Kidney (tissue), 13 donors: ENCODE measurements at regions not wholly inside any gene's neighbourhood (a gene's known extent, or its start where the extent isn't known, plus 50 kb on each side); places are given as distances from the start of the nearest gene placed in this dataset.

Source experiments
- DNase-seq, 5 donors: peaks; one replicate each; pipeline ENCODE4 v3.0.0-alpha.2; 2013 to 2020
- FAIRE-seq: peaks from 2 replicates; lab custom pipeline; 2012; peaks lifted over from hg19 to GRCh38; lab: Jason Lieb, UNC
- H3K27ac ChIP-seq, 2 donors: one replicate each; pipeline ENCODE4 v1.7.0; 2013; ENCODE audit warnings: low read depth in 2 of 2, low read length in 2 of 2, inconsistent platforms in 1 of 2
- H3K27me3 ChIP-seq: one replicate; pipeline ENCODE4 v1.7.1; 2013; ENCODE audit warnings: low read length, inconsistent platforms; ENCODE audit not compliant: control insufficient read depth, insufficient read depth
- H3K36me3 ChIP-seq, 3 donors: one replicate each; pipeline versions ENCODE4 v1.7.0 to v1.7.1; 2013; ENCODE audit warnings: low read length in 3 of 3, control low read depth in 1 of 3, inconsistent platforms in 1 of 3; ENCODE audit not compliant: insufficient read depth in 3 of 3, control insufficient read depth in 2 of 3
- H3K4me1 ChIP-seq, 3 donors: one replicate each; pipeline versions ENCODE4 v1.7.0 to v1.7.1; 2013; ENCODE audit warnings: low read length in 3 of 3, inconsistent platforms in 1 of 3, low read depth in 1 of 3; ENCODE audit not compliant: control insufficient read depth in 2 of 3, insufficient read depth in 2 of 3
- H3K4me3 ChIP-seq, 3 donors: one replicate each; pipeline versions ENCODE4 v1.7.0 to v1.8.1; 2013; ENCODE audit warnings: low read length in 3 of 3, control low read depth in 1 of 3, inconsistent platforms in 1 of 3
- H3K9ac ChIP-seq, 3 donors: one replicate each; pipeline versions ENCODE4 v1.7.0 to v1.7.1; 2013; ENCODE audit warnings: low read length in 3 of 3, control low read depth in 1 of 3, inconsistent platforms in 1 of 3
- H3K9me3 ChIP-seq, 3 donors: one replicate each; pipeline versions ENCODE4 v1.7.0 to v1.7.1; 2013; ENCODE audit warnings: low read length in 3 of 3, control low read depth in 1 of 3, inconsistent platforms in 1 of 3; ENCODE audit not compliant: control insufficient read depth in 2 of 3, insufficient read depth in 1 of 3
- CTCF ChIP-seq: IDR thresholded peaks from 3 replicates; pipeline ENCODE4 v1.5.1; 2012; ENCODE audit warnings: mild to moderate bottlenecking, moderate library complexity, borderline replicate concordance; ENCODE audit not compliant: insufficient read depth; ENCODE audit errors: extremely low read depth
- intact Hi-C: fragments of 100-400 bp; cut with DNase I; formaldehyde crosslinking; loops from one replicate; pipeline ENCODE4 v1.11.1; 2022
- donor health status: control.
- donor health status: control.
- donor health status: control.
- donor health status: control.
- donor health status: control.
- donor health status: DM: yes; HTN: yes; CAD: no.
- donor health status: Normal renal cell carcinoma (clear cell type).

- intact Hi-C loops = no loop called here
These were observed 762.4 kb upstream of the SLC35B3 start for GRCh38 chr6:9197726-9198125.

GRCh38 chr6:9195322-9195721 lies 760.0 kb upstream of the SLC35B3 start:
- FAIRE-seq = no peak
- Histone ChIP-seq H3K36me3 (no peaks in the 10 kb centered on the region), H3K9ac (no peak overlapping the region), H3K27me3 (no peaks in the 10 kb centered on the region), H3K27ac (no peak overlapping the region), H3K4me1 (no peaks in the 10 kb centered on the region), H3K4me3 (no peak overlapping the region), H3K9me3 (no peaks in the 10 kb centered on the region)
- intact Hi-C loops = no loop called here
- DNase-seq = no peak
- TF ChIP-seq CTCF = no peak

More at GRCh38 chr6:9197726-9198125, 762.4 kb upstream of the SLC35B3 start:
- Histone ChIP-seq H3K27me3 (no peaks in the 10 kb centered on the region), H3K9me3 (no peaks in the 10 kb centered on the region), H3K4me1 (no peaks in the 10 kb centered on the region), H3K9ac (no peak overlapping the region), H3K4me3 (no peak overlapping the region), H3K27ac (no peak overlapping the region), H3K36me3 (no peaks in the 10 kb centered on the region)
- DNase-seq (no peak), FAIRE-seq (no peak)
- TF ChIP-seq CTCF = no peak

GRCh38 chr6:9192405-9192909 lies 757.1 kb upstream of the SLC35B3 start:
- intact Hi-C loops = no loop called here
- no peak for TF ChIP-seq CTCF
- no peaks in the 10 kb centered on the region for H3K27me3 ChIP-seq
- H3K27ac ChIP-seq = no peak overlapping the region
- FAIRE-seq (no peak), DNase-seq (no peak)
- H3K9me3 ChIP-seq = no peaks in the 10 kb centered on the region
- no peaks in the 10 kb centered on the region for H3K36me3 ChIP-seq
- no peaks in the 10 kb centered on the region for H3K4me1 ChIP-seq
- no peak overlapping the region for H3K4me3 ChIP-seq
- H3K9ac ChIP-seq = no peak overlapping the region

- H3K4me1 ChIP-seq = no peaks in the 10 kb centered on the region
- H3K27me3 ChIP-seq = no peaks in the 10 kb centered on the region
- no peak for FAIRE-seq
- no peaks in the 10 kb centered on the region for H3K36me3 ChIP-seq
- no peak for DNase-seq
- no peak for TF ChIP-seq CTCF
- H3K9ac ChIP-seq = no peak overlapping the region
- no peak overlapping the region for H3K27ac ChIP-seq
- H3K4me3 ChIP-seq = no peak overlapping the region
- H3K9me3 ChIP-seq = no peaks in the 10 kb centered on the region
- intact Hi-C loops = no loop called here
These were observed 750.8 kb upstream of the SLC35B3 start for GRCh38 chr6:9186148-9186547.
